Heart left ventricle (tissue), 16 donors: ENCODE measurements at regions not wholly inside any gene's neighbourhood (a gene's known extent, or its start where the extent isn't known, plus 50 kb on each side); places are given as distances from the start of the nearest gene placed in this dataset.

Experiments
- ATAC-seq, 4 donors: fragments of 200-7000 bp; cut with Tn5 transposase; one replicate each; pipeline ENCODE4 v1.9.1; 2020 to 2022; ENCODE audit warnings: moderate library complexity in 4 of 4, mild to moderate bottlenecking in 3 of 4, moderate number of reproducible peaks in 1 of 4
- DNase-seq, 5 donors: peaks; one replicate each; pipeline ENCODE4 v3.0.0-alpha.2; 2020
- H3K27ac ChIP-seq, 12 donors: fragments of 200-600 bp; sonication (generic) in 4 of 12; one replicate each; pipeline versions ENCODE4 v1.5.0 to v1.8.0; 2016 to 2022; ENCODE audit warnings: mild to moderate bottlenecking in 2 of 12
- H3K27me3 ChIP-seq, 9 donors: fragments of 200-600 bp; sonication (generic) in 2 of 9; one replicate each; pipeline versions ENCODE4 v1.5.1 to v1.8.0; 2016 to 2022; ENCODE audit warnings: mild to moderate bottlenecking in 3 of 9
- H3K36me3 ChIP-seq, 9 donors: fragments of 200-600 bp; sonication (generic) in 2 of 9; one replicate each; pipeline versions ENCODE4 v1.5.0 to v1.8.0; 2018 to 2022; ENCODE audit warnings: mild to moderate bottlenecking in 2 of 9
- H3K4me1 ChIP-seq, 12 donors: fragments of 200-600 bp; sonication (generic) in 4 of 12; one replicate each; pipeline versions ENCODE4 v1.5.0 to v1.8.0; 2016 to 2022; ENCODE audit warnings: mild to moderate bottlenecking in 3 of 12
- H3K4me3 ChIP-seq, 12 donors: fragments of 200-600 bp; sonication (generic) in 4 of 12; one replicate each; pipeline versions ENCODE4 v1.5.0 to v1.8.0; 2017 to 2022; ENCODE audit warnings: mild to moderate bottlenecking in 9 of 12, moderate library complexity in 4 of 12
- H3K9me3 ChIP-seq, 12 donors: fragments of 200-600 bp; sonication (generic) in 4 of 12; one replicate each; pipeline versions ENCODE4 v1.5.0 to v1.8.0; 2016 to 2022; ENCODE audit warnings: mild to moderate bottlenecking in 1 of 12
- CTCF ChIP-seq, 12 donors: fragments of 200-600 bp; sonication (generic) in 4 of 12; IDR thresholded peaks; one replicate each; pipeline versions ENCODE4 v1.5.0 to v1.8.0; 2018 to 2022; ENCODE audit warnings: antibody characterized with exemption in 12 of 12, mild to moderate bottlenecking in 5 of 12
- POLR2A ChIP-seq, 2 donors: fragments of 450-650 bp; IDR thresholded peaks; one replicate each; pipeline ENCODE4 v1.6.1; 2017; ENCODE audit warnings: antibody characterized with exemption in 2 of 2, mild to moderate bottlenecking in 2 of 2, moderate library complexity in 2 of 2
- WGBS, 4 donors: extraction: QIAGEN DNeasy Blood & Tissue Kit in 2 of 4; methylation state at CpG; one replicate each; pipeline versions ENCODE4 v1.1.5 to v1.1.7; 2013 to 2018; 5-methylcytosine and 5-hydroxymethylcytosine counted together
- intact Hi-C, 10 donors: fragments of 100-400 bp; cut with DNase I; formaldehyde crosslinking; loops; one replicate each; pipeline versions ENCODE4 v1.11.1 to v1.14.2; 2022
- donor health status: ischemic (EF 13 %, LVEDD 7.1; RV severe dilation, severe dysfunction).
- donor health status: healthy with polysubstance abuse.
- donor health status: DM: no; HTN: yes; CAD: no.
- donor health status: DM: no; HTN: no; CAD: no.
- donor health status: ischemic (EF 25% LVEDD 6.9; RV normal size, moderate dysfunction).
- donor health status: ischemic (EF 25% LVEDD 5.7; RV mildly dilated, moderate dysfunction).
- donor health status: healthy.
- donor health status: DM: yes; HTN: yes; CAD: no.
- donor health status: ischemic (EF 35%, LVEDD 5.7; RV mildly dilated, moderate dysfunction).
- donor health status: nonischemic (EF 11% LVEDD 7.7; RV severe dilation, severe dysfunction).
- donor health status: DM: yes; HTN: yes; CAD: no.
- donor health status: PGD.
- donor health status: ischemic (EF 29% LVEDD 5.4; RV normal size, mild dysfunction).
- donor health status: nonischemic (EF 23%, LVEDD 6.1; RV moderate dilation, normal function).

GRCh38 chrX:102863735-102864134 lies 73.3 kb upstream of the RAB40AL start:
- H3K27me3 ChIP-seq = no peaks in the 10 kb centered on the region
- ATAC-seq = peak in 3 of 4 donors; percentile 58 to 85 (median 78)
- WGBS, 4 donors = 0 to 3% (median 2%) methylated on average over 4 of the region's 4 CpGs

DNA sequence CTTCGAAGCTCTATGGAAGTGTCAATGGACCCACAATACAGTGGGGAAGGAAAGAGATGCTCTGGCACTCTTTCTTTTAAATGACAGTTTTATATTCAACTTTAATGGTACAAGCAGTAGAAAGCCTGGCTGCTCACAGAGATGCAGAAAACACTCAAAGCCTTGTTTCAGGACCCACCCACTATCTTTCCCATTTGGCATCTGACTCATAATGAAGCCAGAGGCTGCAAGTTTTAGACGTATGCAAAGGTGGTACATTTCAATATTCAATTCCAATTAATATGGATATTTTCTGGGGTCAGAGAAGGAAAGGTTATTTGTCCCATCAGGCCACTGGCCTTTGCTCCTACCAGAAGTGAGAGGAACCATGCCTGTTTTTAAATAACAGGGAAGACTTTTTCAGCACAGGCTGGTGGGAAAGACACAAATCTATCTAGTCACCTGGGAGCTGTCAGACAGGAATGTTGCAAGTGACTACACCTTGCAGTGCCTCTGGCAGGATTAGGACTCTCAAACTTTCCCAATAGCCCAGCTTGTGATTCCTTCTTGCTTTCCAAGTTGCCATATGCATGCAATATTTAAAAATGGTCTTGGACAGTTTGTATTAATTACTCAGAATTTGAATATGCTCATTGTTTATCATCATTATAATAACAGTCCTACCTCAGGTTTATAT lies 70.0 kb upstream of the RAB40AL start:
- Histone ChIP-seq H3K4me1 (no peaks in the 10 kb centered on the region), H3K36me3 (peaks cover 0 to 15% (median 0%) of the 10 kb centered on the region in 9 donors), H3K27ac (no peak overlapping the region), H3K27me3 (no peaks in the 10 kb centered on the region), H3K4me3 (no peak overlapping the region), H3K9me3 (no peaks in the 10 kb centered on the region)
- no peak for TF ChIP-seq POLR2A (IDR thresholded peaks at IDR 0.05)
- no peak for TF ChIP-seq CTCF (IDR thresholded peaks at IDR 0.05)
- DNase-seq = no peak
- ATAC-seq = no peak
- 47 to 86% (median 76%) methylated on average over 2 of the region's 2 CpGs for WGBS, 4 donors
- intact Hi-C loops = no loop called here

More at GRCh38 chrX:102863735-102864134, 73.3 kb upstream of the RAB40AL start:
- H3K4me1 ChIP-seq = no peaks in the 10 kb centered on the region
- H3K9me3 ChIP-seq = no peaks in the 10 kb centered on the region
- intact Hi-C loops = no loop called here
- DNase-seq = peak; percentile 62 to 87 (median 73)
- no peak overlapping the region for H3K27ac ChIP-seq
- TF ChIP-seq CTCF (IDR thresholded peaks at IDR 0.05) (peak; percentile 70 to 89 (median 81)), POLR2A (IDR thresholded peaks at IDR 0.05) (no peak)
- no peak overlapping the region for H3K4me3 ChIP-seq
- peaks cover 0 to 15% (median 0%) of the 10 kb centered on the region in 9 donors for H3K36me3 ChIP-seq

GRCh38 chrX:102883491-102883890 lies 53.6 kb upstream of the RAB40AL start:
- ATAC-seq = no peak
- 74 to 89% (median 81%) methylated on average over 7 of the region's 7 CpGs for WGBS, 4 donors
- no peaks in the 10 kb centered on the region for H3K4me1 ChIP-seq

More at GRCh38 chrX:102883491-102883890, 53.6 kb upstream of the RAB40AL start:
- no peaks in the 10 kb centered on the region for H3K9me3 ChIP-seq
- intact Hi-C loops = no loop called here
- H3K27ac ChIP-seq = no peak overlapping the region
- H3K27me3 ChIP-seq = no peaks in the 10 kb centered on the region
- no peak overlapping the region for H3K4me3 ChIP-seq
- H3K36me3 ChIP-seq = peaks cover 0 to 11% (median 0%) of the 10 kb centered on the region in 9 donors
- DNase-seq = no peak
- TF ChIP-seq CTCF (IDR thresholded peaks at IDR 0.05) = no peak
- no peak for TF ChIP-seq POLR2A (IDR thresholded peaks at IDR 0.05)
